ENCODE measurements at regions not wholly inside any gene's neighbourhood (a gene's known extent, or its start where the extent isn't known, plus 50 kb on each side); places are given as distances from the start of the nearest gene placed in this dataset.

- TF ChIP-seq, protein P1, sequence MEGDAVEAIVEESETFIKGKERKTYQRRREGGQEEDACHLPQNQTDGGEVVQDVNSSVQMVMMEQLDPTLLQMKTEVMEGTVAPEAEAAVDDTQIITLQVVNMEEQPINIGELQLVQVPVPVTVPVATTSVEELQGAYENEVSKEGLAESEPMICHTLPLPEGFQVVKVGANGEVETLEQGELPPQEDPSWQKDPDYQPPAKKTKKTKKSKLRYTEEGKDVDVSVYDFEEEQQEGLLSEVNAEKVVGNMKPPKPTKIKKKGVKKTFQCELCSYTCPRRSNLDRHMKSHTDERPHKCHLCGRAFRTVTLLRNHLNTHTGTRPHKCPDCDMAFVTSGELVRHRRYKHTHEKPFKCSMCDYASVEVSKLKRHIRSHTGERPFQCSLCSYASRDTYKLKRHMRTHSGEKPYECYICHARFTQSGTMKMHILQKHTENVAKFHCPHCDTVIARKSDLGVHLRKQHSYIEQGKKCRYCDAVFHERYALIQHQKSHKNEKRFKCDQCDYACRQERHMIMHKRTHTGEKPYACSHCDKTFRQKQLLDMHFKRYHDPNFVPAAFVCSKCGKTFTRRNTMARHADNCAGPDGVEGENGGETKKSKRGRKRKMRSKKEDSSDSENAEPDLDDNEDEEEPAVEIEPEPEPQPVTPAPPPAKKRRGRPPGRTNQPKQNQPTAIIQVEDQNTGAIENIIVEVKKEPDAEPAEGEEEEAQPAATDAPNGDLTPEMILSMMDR (IDR thresholded peaks at IDR 0.05): no peak
- TF ChIP-seq POLR2AphosphoS5 (IDR thresholded peaks at IDR 0.05) (no peak), POLR2A (IDR thresholded peaks at IDR 0.05) (no peak)
These were observed 97.9 kb upstream of the ZNF469 start for GRCh38 chr16:88284626-88285513.

Data from prostate gland (tissue), 2 donors.